ENCODE measurements at regions not wholly inside any gene's neighbourhood (a gene's known extent, or its start where the extent isn't known, plus 50 kb on each side); places are given as distances from the start of the nearest gene placed in this dataset.

DNA sequence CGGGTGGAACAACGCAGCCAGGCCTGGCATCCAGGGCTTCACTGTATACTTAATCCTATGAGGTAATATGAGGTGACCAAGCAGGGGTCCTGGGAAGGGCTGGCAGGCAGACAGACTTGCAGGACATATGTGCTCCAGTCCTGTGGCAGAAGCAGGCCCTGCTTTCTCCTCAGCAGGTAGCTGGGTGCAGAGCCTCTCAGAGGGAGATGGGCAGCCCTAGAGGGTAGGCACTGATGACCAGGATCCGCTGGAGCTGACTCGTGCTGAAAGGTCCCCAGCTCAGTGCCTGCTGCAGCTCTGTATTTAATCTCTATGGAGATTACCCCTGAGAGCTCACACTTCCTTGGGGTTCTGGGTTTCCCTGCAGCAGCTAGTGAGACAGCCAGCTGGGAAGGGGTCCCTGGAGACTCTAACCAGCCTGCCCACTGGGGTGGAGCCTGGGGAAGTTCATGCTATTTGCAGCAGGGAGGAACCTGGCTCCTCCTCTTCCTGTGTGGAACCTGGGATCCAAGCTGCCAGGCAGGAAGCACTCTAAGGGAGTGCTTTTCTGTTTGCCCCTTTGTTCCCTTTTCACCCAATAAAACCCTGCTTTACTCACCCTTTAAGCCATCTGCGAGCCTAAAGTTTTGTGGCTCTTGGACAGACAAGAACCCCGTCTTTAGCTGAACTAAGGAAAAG is 339.2 kb downstream of the DCAF12L2 start:
- intact Hi-C loops (cut with micrococcal nuclease) = no loop called here
- Histone ChIP-seq H3K36me3 (no peaks in the 10 kb centered on the region), H3K4me3 (no peak overlapping the region), H3K9me3 (replicated peaks) (no peaks in the 10 kb centered on the region), H3K27me3 (ENCODE audit: low read depth) (no peaks in the 10 kb centered on the region), H3K4me1 (no peaks in the 10 kb centered on the region), H3K27ac (replicated peaks) (no peak overlapping the region)
- no peak for DNase-seq
- TF ChIP-seq, protein P1, sequence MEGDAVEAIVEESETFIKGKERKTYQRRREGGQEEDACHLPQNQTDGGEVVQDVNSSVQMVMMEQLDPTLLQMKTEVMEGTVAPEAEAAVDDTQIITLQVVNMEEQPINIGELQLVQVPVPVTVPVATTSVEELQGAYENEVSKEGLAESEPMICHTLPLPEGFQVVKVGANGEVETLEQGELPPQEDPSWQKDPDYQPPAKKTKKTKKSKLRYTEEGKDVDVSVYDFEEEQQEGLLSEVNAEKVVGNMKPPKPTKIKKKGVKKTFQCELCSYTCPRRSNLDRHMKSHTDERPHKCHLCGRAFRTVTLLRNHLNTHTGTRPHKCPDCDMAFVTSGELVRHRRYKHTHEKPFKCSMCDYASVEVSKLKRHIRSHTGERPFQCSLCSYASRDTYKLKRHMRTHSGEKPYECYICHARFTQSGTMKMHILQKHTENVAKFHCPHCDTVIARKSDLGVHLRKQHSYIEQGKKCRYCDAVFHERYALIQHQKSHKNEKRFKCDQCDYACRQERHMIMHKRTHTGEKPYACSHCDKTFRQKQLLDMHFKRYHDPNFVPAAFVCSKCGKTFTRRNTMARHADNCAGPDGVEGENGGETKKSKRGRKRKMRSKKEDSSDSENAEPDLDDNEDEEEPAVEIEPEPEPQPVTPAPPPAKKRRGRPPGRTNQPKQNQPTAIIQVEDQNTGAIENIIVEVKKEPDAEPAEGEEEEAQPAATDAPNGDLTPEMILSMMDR (IDR thresholded peaks at IDR 0.05; ENCODE audit: borderline replicate concordance) = no peak

DNA sequence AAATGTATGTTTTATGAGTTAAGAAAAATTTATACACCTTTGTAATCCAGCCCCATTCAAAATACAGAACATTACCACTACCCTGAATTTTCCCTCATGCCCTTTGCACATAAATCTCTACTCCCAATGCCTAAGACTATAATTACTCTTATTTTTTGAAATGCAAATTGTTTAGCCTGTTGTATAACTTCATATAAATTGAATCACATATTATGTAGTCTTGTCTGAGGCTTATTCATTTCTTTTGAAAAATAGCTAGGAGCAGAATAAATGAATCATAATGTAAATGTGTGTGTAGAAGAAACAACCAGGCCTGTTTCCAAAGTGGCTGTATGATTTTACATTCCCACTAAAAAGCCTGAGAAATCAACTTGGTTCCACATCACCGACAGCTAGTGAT is 319.8 kb downstream of the DCAF12L2 start:
- intact Hi-C loops (cut with micrococcal nuclease) = no loop called here
- H3K4me1 ChIP-seq = no peaks in the 10 kb centered on the region
- no peak overlapping the region for H3K27ac ChIP-seq (replicated peaks)
- DNase-seq = no peak
- H3K36me3 ChIP-seq = no peaks in the 10 kb centered on the region
- H3K27me3 ChIP-seq (ENCODE audit: low read depth) = no peaks in the 10 kb centered on the region
- no peaks in the 10 kb centered on the region for H3K9me3 ChIP-seq (replicated peaks)
- TF ChIP-seq, protein P1 (IDR thresholded peaks at IDR 0.05; ENCODE audit: borderline replicate concordance) = no peak
- no peak overlapping the region for H3K4me3 ChIP-seq

DNA sequence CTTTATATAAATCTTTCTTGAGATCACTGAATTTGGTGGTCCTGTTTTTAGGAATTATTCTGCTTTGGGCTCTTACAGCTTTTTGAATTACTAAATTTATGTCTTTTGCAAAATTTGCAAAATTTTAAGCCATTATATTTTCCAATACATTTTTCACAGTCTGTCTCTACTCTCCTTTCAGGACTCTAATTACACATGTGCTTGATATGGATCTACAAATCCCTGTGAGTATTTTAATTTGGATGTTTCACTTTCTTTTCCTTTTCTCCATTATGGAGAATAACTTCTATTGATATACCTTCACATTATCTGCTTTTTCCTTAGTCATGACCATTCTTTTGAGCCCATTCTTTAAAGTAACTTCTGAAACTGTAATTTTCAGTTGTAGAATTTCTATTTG is 315.4 kb downstream of the DCAF12L2 start:
- intact Hi-C loops (cut with micrococcal nuclease) = no loop called here
- TF ChIP-seq, protein P1 (IDR thresholded peaks at IDR 0.05; ENCODE audit: borderline replicate concordance) = no peak
- Histone ChIP-seq H3K36me3 (no peaks in the 10 kb centered on the region), H3K27ac (replicated peaks) (no peak overlapping the region), H3K9me3 (replicated peaks) (no peaks in the 10 kb centered on the region), H3K27me3 (ENCODE audit: low read depth) (no peaks in the 10 kb centered on the region), H3K4me3 (no peak overlapping the region), H3K4me1 (no peaks in the 10 kb centered on the region)
- DNase-seq = no peak

DNA sequence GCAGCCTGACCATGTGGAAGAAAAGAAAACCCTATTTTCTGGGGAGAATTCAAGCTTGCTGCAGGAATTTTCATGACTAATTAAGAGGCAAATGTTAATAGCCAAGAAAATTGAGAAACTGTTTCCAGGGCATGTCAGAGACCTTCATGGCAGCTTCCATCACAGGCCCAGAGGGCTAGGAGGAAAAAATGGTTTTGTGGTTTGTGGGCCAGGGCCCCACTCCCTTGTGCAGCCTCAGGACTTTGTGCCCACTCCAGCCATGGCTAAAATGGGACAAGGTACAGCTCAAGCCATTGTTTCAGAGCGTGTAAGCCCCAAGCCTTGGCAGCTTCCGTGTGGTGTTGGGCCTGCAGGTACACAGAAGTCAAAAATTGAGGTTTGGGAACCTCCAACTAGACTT is 282.9 kb downstream of the DCAF12L2 start:
- intact Hi-C loops (cut with micrococcal nuclease) = no loop called here
- no peaks in the 10 kb centered on the region for H3K4me1 ChIP-seq
- H3K27me3 ChIP-seq (ENCODE audit: low read depth) = no peaks in the 10 kb centered on the region
- TF ChIP-seq, protein P1 (IDR thresholded peaks at IDR 0.05; ENCODE audit: borderline replicate concordance) = no peak
- DNase-seq = no peak
- no peak overlapping the region for H3K4me3 ChIP-seq
- H3K9me3 ChIP-seq (replicated peaks) = peaks cover 28% of the 10 kb centered on the region
- no peak overlapping the region for H3K27ac ChIP-seq (replicated peaks)
- no peaks in the 10 kb centered on the region for H3K36me3 ChIP-seq

DNA sequence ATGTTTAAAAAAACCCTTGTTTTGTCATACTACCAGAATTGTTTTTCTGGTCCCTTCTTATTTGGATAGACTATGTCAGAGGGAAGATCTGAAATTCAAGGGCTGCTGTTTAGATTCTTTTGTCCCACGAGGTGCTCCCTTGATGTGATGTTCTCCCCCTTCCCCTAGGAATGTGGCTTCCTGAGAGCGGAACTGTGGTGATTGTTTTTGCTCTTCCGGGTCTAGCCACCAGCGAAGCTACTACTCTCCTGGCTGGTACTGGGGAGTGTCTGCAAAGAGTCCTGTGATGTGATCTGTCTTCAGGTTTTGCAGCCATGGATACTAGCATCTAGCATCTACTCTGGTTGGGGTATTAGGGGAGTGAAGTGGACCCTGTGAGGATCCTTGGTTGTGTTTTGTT is 271.1 kb downstream of the DCAF12L2 start:
- TF ChIP-seq, protein P1 (IDR thresholded peaks at IDR 0.05; ENCODE audit: borderline replicate concordance) = no peak
- no peak for DNase-seq
- Histone ChIP-seq H3K4me3 (no peak overlapping the region), H3K9me3 (replicated peaks) (peaks cover 4% of the 10 kb centered on the region), H3K27me3 (ENCODE audit: low read depth) (no peaks in the 10 kb centered on the region), H3K36me3 (no peaks in the 10 kb centered on the region), H3K27ac (replicated peaks) (no peak overlapping the region), H3K4me1 (no peaks in the 10 kb centered on the region)
- intact Hi-C loops (cut with micrococcal nuclease) = no loop called here
